GM19238 (cell line): ENCODE measurements at regions not wholly inside any gene's neighbourhood (a gene's known extent, or its start where the extent isn't known, plus 50 kb on each side); places are given as distances from the start of the nearest gene placed in this dataset.
"Not testable (repeated sequence)": the region's sequence is repeated elsewhere in the genome, so short reads cannot be mapped to it uniquely, and the experiment has no call there.

ENCODE experiments used
- DNase-seq: peaks from one replicate; pipeline ENCODE4 v3.0.0; 2011; ENCODE audit warnings: low spot score; ENCODE audit not compliant: insufficient read length

- DNase-seq: not testable (repeated sequence)
These were observed 622.2 kb upstream of the ADGRL2 start for GRCh38 chr1:81178431-81179093.

- no peak for DNase-seq
These were observed 625.8 kb upstream of the ADGRL2 start for GRCh38 chr1:81174811-81175476.

- no peak for DNase-seq
These were observed 626.7 kb upstream of the ADGRL2 start for GRCh38 chr1:81174052-81174451.

GRCh38 chr1:81172483-81172882, 628.3 kb upstream of the ADGRL2 start:
- no peak for DNase-seq

GRCh38 chr1:81170721-81171120, 630.0 kb upstream of the ADGRL2 start:
- DNase-seq: no peak

GRCh38 chr1:81165963-81166362, 634.8 kb upstream of the ADGRL2 start:
- DNase-seq: no peak

GRCh38 chr1:81160696-81161095, 640.0 kb upstream of the ADGRL2 start:
- DNase-seq: no peak

- no peak for DNase-seq
These were observed 642.1 kb upstream of the ADGRL2 start for GRCh38 chr1:81158592-81158991.

GRCh38 chr1:81157686-81158085, 643.0 kb upstream of the ADGRL2 start:
- no peak for DNase-seq

- DNase-seq: no peak
These were observed 643.8 kb upstream of the ADGRL2 start for GRCh38 chr1:81156887-81157286.

GRCh38 chr1:81155131-81155530, 645.6 kb upstream of the ADGRL2 start:
- no peak for DNase-seq

- DNase-seq: no peak
These were observed 649.5 kb upstream of the ADGRL2 start for GRCh38 chr1:81151206-81151605.

GRCh38 chr1:81149649-81150325, 650.9 kb upstream of the ADGRL2 start:
- no peak for DNase-seq

- DNase-seq: no peak
These were observed 656.4 kb upstream of the ADGRL2 start for GRCh38 chr1:81144240-81144825.

GRCh38 chr1:81142099-81142826, 658.5 kb upstream of the ADGRL2 start:
- no peak for DNase-seq

- no peak for DNase-seq
These were observed 665.2 kb upstream of the ADGRL2 start for GRCh38 chr1:81135524-81135923.

GRCh38 chr1:81129776-81130175, 671.0 kb upstream of the ADGRL2 start:
- no peak for DNase-seq

GRCh38 chr1:81129366-81129765, 671.4 kb upstream of the ADGRL2 start:
- DNase-seq: no peak

- no peak for DNase-seq
These were observed 672.7 kb upstream of the ADGRL2 start for GRCh38 chr1:81128079-81128478.

- DNase-seq: no peak
These were observed 673.6 kb upstream of the ADGRL2 start for GRCh38 chr1:81126989-81127581.

- no peak for DNase-seq
These were observed 675.1 kb upstream of the ADGRL2 start for GRCh38 chr1:81125672-81126071.
